Stimulated activated naive B cell treated with anti-CD40 and anti-IgM and Interleukin-4, amounts not matched to agents 10 μg/mL and 1 μg/mL and 100 μg/mL, for 72 hours (primary cell): ENCODE measurements at regions not wholly inside any gene's neighbourhood (a gene's known extent, or its start where the extent isn't known, plus 50 kb on each side); places are given as distances from the start of the nearest gene placed in this dataset.

ENCODE experiments used
- ATAC-seq, 2 donors: fragments of 150-1000 bp; cut with Tn5 transposase; replicated peaks; 2 replicates each; pipeline ENCODE4 v1.10.0; 2021; ENCODE audit warnings: moderate library complexity in 1 of 2
- DNase-seq: peaks from one replicate; pipeline ENCODE4 v3.0.0; 2021
- H3K27ac Mint-ChIP-seq: one replicate; pipeline ENCODE4 v1.8.0; 2022; ENCODE audit warnings: mild to moderate bottlenecking, mixed read lengths
- H3K27me3 Mint-ChIP-seq, 2 donors: one replicate each; pipeline ENCODE4 v1.8.0; 2022; ENCODE audit warnings: mixed read lengths in 2 of 2
- H3K36me3 Mint-ChIP-seq, 2 donors: one replicate each; pipeline ENCODE4 v1.8.0; 2022; ENCODE audit warnings: mixed read lengths in 2 of 2, mild to moderate bottlenecking in 1 of 2
- H3K4me1 Mint-ChIP-seq, 2 donors: one replicate each; pipeline ENCODE4 v1.8.0; 2022; ENCODE audit warnings: mixed read lengths in 2 of 2, mild to moderate bottlenecking in 1 of 2
- H3K4me3 Mint-ChIP-seq, 2 donors: one replicate each; pipeline ENCODE4 v1.8.0; 2022; ENCODE audit warnings: mild to moderate bottlenecking in 2 of 2, mixed read lengths in 2 of 2, moderate library complexity in 1 of 2
- H3K9me3 Mint-ChIP-seq, 2 donors: one replicate each; pipeline ENCODE4 v1.8.0; 2022; ENCODE audit warnings: mixed read lengths in 2 of 2, mild to moderate bottlenecking in 1 of 2

DNA sequence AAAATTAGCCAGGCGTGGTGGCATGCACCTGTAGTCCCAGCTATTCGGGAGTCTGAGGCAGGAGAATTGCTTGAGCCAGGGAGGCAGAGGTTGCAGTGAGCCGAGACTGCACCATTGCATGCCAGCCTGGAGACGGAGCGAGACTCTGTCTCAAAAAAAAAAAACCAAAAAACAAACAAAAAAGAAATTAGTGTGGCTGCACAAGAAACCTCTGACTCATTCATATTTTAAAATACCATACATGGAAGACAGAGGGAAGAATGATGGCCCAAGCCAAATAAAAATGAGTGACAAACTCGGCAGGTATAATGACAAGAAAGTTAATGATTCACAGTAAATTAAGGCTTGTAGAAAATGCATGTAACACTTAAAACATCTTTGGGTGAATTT lies 875.8 kb downstream of the EPHA4 start:
- no peak for DNase-seq
- Mint-ChIP-seq H3K36me3 (peaks cover 0 to under 1% of the 10 kb centered on the region in 2 donors), H3K4me3 (no peak overlapping the region), H3K9me3 (peaks cover 5 to 8% of the 10 kb centered on the region in 2 donors), H3K4me1 (no peaks in the 10 kb centered on the region), H3K27me3 (peaks cover 0 to 12% of the 10 kb centered on the region in 2 donors), H3K27ac (no peak overlapping the region)
- no peak for ATAC-seq

GRCh38 chr2:220697011-220697410 lies 875.1 kb downstream of the EPHA4 start:
- peaks cover 9 to 10% of the 10 kb centered on the region in 2 donors for H3K9me3 Mint-ChIP-seq
- peaks cover 0 to 2% of the 10 kb centered on the region in 2 donors for H3K36me3 Mint-ChIP-seq
- no peak overlapping the region for H3K4me3 Mint-ChIP-seq
- no peak for DNase-seq
- peaks cover 0 to 14% of the 10 kb centered on the region in 2 donors for H3K27me3 Mint-ChIP-seq
- no peak overlapping the region for H3K27ac Mint-ChIP-seq
- no peak for ATAC-seq
- no peaks in the 10 kb centered on the region for H3K4me1 Mint-ChIP-seq

- no peaks in the 10 kb centered on the region for H3K4me1 Mint-ChIP-seq
- H3K36me3 Mint-ChIP-seq: peaks cover 0 to 2% of the 10 kb centered on the region in 2 donors
- DNase-seq (no peak), ATAC-seq (no peak)
- peaks cover 0 to 4% of the 10 kb centered on the region in 2 donors for H3K27me3 Mint-ChIP-seq
- peaks cover 9 to 10% of the 10 kb centered on the region in 2 donors for H3K9me3 Mint-ChIP-seq
- no peak overlapping the region for H3K4me3 Mint-ChIP-seq
- no peak overlapping the region for H3K27ac Mint-ChIP-seq
Observed at GRCh38 chr2:220701115-220701514, 871.0 kb downstream of the EPHA4 start.

DNA sequence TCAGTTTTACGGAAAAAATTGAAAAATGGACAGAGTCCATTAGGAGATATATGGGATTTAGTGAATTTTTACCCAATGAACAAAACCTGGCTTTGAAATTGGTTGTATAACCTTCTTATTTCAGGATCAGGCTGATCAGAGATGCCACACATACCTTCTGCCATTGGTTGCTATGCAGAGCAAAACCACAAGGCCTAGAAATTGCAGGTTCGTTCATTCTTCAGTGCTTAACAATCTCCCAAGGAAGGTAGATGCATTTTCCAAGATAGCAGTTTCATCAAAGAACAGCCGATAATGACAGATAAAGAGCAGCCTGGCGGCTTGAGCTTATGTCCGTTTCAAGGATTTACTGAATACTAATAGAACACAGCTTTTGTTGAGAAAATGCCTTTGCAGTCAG lies 868.8 kb downstream of the EPHA4 start:
- H3K4me3 Mint-ChIP-seq: no peak overlapping the region
- peaks cover 0 to 4% of the 10 kb centered on the region in 2 donors for H3K27me3 Mint-ChIP-seq
- H3K4me1 Mint-ChIP-seq: no peaks in the 10 kb centered on the region
- no peak overlapping the region for H3K27ac Mint-ChIP-seq
- peaks cover 0 to 2% of the 10 kb centered on the region in 2 donors for H3K36me3 Mint-ChIP-seq
- DNase-seq (no peak), ATAC-seq (no peak)
- peaks cover 9 to 10% of the 10 kb centered on the region in 2 donors for H3K9me3 Mint-ChIP-seq

GRCh38 chr2:220704081-220704480 lies 868.0 kb downstream of the EPHA4 start:
- Mint-ChIP-seq H3K27ac (no peak overlapping the region), H3K36me3 (peaks cover 0 to 2% of the 10 kb centered on the region in 2 donors), H3K27me3 (peaks cover 0 to 4% of the 10 kb centered on the region in 2 donors), H3K4me3 (no peak overlapping the region), H3K4me1 (no peaks in the 10 kb centered on the region), H3K9me3 (peaks cover 9 to 10% of the 10 kb centered on the region in 2 donors)
- no peak for ATAC-seq
- DNase-seq: no peak

- Mint-ChIP-seq H3K27ac (no peak overlapping the region), H3K36me3 (peaks cover 0 to 2% of the 10 kb centered on the region in 2 donors), H3K4me3 (no peak overlapping the region), H3K27me3 (peaks cover 0 to 4% of the 10 kb centered on the region in 2 donors), H3K4me1 (no peaks in the 10 kb centered on the region), H3K9me3 (peaks cover 9 to 10% of the 10 kb centered on the region in 2 donors)
- DNase-seq (no peak), ATAC-seq (no peak)
Observed at GRCh38 chr2:220704810-220705209, 867.3 kb downstream of the EPHA4 start.

GRCh38 chr2:220705678-220706077 lies 866.4 kb downstream of the EPHA4 start:
- H3K36me3 Mint-ChIP-seq: peaks cover 0 to 2% of the 10 kb centered on the region in 2 donors
- peaks cover 0 to 6% of the 10 kb centered on the region in 2 donors for H3K27me3 Mint-ChIP-seq
- ATAC-seq: no peak
- H3K27ac Mint-ChIP-seq: no peak overlapping the region
- peaks cover 10 to 11% of the 10 kb centered on the region in 2 donors for H3K9me3 Mint-ChIP-seq
- DNase-seq: no peak
- H3K4me1 Mint-ChIP-seq: no peaks in the 10 kb centered on the region
- H3K4me3 Mint-ChIP-seq: no peak overlapping the region

DNA sequence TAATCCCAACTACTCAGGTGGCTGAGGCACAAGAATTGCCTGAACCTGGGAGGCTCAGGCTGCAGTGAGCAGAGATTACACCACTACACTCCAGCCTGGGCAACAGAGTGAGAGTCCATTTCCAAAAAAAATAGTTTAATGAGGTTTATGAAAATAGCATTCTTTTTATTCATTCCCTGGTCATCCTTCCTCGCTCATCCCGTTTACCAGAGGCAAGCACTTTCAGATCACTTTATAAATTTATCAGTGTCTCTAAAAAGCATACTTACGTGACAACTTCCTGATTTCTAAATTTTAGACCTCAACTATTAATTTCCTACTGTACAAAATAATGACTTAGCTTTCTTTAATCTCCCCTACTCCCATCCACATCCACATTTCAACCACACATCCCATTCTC lies 864.8 kb downstream of the EPHA4 start:
- no peak for DNase-seq
- Mint-ChIP-seq H3K4me1 (no peaks in the 10 kb centered on the region), H3K27ac (no peak overlapping the region), H3K9me3 (peaks cover 5 to 7% of the 10 kb centered on the region in 2 donors), H3K4me3 (no peak overlapping the region), H3K36me3 (no peaks in the 10 kb centered on the region), H3K27me3 (peaks cover 0 to 7% of the 10 kb centered on the region in 2 donors)
- no peak for ATAC-seq

DNA sequence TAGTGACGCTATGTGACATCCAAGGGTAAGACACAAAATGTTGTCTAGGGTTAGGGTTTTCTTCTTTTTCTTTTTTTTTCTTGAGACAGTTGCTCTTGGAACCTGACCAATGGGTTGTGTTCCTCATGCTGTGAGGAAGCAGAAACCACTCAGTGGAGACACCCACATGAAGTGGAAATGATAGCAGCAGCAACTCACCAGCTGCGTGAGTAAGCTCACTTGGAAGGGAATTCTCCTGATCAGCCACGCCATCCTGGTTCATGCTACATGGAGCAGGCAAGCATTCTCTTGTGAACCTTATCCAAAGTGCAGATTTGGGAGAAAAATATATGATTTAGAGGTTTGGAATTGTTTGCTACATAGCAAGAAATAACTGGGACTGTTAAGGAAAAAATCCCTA lies 863.7 kb downstream of the EPHA4 start:
- Mint-ChIP-seq H3K9me3 (peaks cover 5 to 7% of the 10 kb centered on the region in 2 donors), H3K27me3 (peaks cover 0 to 7% of the 10 kb centered on the region in 2 donors), H3K4me3 (no peak overlapping the region), H3K27ac (no peak overlapping the region), H3K36me3 (no peaks in the 10 kb centered on the region), H3K4me1 (no peaks in the 10 kb centered on the region)
- ATAC-seq (no peak), DNase-seq (no peak)

GRCh38 chr2:220717283-220717682 lies 854.8 kb downstream of the EPHA4 start:
- H3K27me3 Mint-ChIP-seq: peaks cover 4 to 6% of the 10 kb centered on the region in 2 donors
- DNase-seq (no peak), ATAC-seq (no peak)
- no peaks in the 10 kb centered on the region for H3K36me3 Mint-ChIP-seq
- no peak overlapping the region for H3K4me3 Mint-ChIP-seq
- H3K4me1 Mint-ChIP-seq: no peaks in the 10 kb centered on the region
- no peak overlapping the region for H3K27ac Mint-ChIP-seq
- peaks cover 6 to 13% of the 10 kb centered on the region in 2 donors for H3K9me3 Mint-ChIP-seq

DNA sequence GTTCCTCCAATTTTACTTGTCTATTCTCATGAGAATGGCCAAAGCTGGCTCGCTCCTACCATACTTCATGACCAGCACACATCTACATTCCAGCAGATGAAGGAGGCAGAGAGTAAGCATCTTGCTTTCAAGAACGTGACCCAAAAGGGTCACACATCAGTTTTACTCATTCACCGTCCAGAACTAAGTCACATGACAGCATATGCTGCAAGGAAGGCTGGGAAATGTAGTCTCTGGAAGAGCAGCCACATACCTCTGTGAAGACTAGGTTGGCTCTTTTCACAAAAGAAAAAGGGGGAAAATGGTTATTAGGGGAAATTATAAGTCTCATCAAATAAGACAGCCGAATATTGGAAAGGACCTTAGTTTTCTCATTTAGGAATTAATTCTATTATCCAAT lies 835.3 kb downstream of the EPHA4 start:
- no peak overlapping the region for H3K27ac Mint-ChIP-seq
- H3K4me3 Mint-ChIP-seq: no peak overlapping the region
- no peaks in the 10 kb centered on the region for H3K4me1 Mint-ChIP-seq
- no peaks in the 10 kb centered on the region for H3K27me3 Mint-ChIP-seq
- H3K36me3 Mint-ChIP-seq: no peaks in the 10 kb centered on the region
- ATAC-seq (no peak), DNase-seq (no peak)
- no peaks in the 10 kb centered on the region for H3K9me3 Mint-ChIP-seq

GRCh38 chr2:220743203-220743602 lies 828.9 kb downstream of the EPHA4 start:
- Mint-ChIP-seq H3K4me3 (no peak overlapping the region), H3K9me3 (no peaks in the 10 kb centered on the region), H3K36me3 (no peaks in the 10 kb centered on the region), H3K27ac (no peak overlapping the region), H3K4me1 (no peaks in the 10 kb centered on the region), H3K27me3 (no peaks in the 10 kb centered on the region)
- ATAC-seq: no peak
- DNase-seq: no peak

DNA sequence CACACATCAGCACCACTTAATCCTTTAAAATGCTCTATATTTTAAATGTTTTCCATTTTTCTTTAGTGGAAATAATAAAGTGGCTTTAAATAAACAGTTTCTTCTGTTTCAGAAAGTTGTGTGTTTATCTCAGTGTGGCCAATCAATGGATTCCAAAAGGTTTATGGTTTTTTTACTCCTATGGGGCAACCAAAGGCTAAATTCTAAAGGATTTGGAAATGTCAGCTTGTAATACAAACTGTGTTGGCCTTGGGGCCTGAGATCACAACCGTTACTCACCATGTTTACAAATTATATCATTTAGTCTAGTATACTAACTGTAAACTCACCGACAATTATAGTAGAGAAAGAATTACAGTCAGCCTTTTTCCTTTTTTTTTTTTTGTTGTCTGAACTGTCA lies 827.2 kb downstream of the EPHA4 start:
- H3K4me3 Mint-ChIP-seq: no peak overlapping the region
- no peaks in the 10 kb centered on the region for H3K36me3 Mint-ChIP-seq
- DNase-seq (no peak), ATAC-seq (no peak)
- no peak overlapping the region for H3K27ac Mint-ChIP-seq
- H3K4me1 Mint-ChIP-seq: no peaks in the 10 kb centered on the region
- no peaks in the 10 kb centered on the region for H3K27me3 Mint-ChIP-seq
- H3K9me3 Mint-ChIP-seq: no peaks in the 10 kb centered on the region

DNA sequence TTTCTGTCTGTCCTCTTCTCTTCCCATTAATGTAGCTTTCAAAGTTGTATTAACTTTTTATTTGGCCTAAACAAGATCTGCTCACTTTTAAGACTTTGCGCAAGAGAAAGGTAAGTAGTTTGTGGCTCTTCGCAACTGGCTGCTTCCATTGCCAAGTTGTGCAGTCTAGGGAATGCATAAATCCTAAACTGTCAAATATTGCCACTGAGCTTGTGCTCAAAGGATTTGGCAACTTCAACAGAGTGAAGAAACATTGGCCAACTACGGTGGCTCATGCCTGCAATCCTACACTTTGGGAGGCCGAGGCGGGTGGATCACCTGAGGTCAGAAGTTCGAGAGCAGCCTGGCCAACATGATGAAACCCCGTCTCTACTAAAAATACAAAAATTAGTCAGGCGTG lies 826.4 kb downstream of the EPHA4 start:
- DNase-seq: no peak
- no peak for ATAC-seq
- no peaks in the 10 kb centered on the region for H3K4me1 Mint-ChIP-seq
- no peak overlapping the region for H3K4me3 Mint-ChIP-seq
- H3K36me3 Mint-ChIP-seq: no peaks in the 10 kb centered on the region
- no peaks in the 10 kb centered on the region for H3K27me3 Mint-ChIP-seq
- no peaks in the 10 kb centered on the region for H3K9me3 Mint-ChIP-seq
- no peak overlapping the region for H3K27ac Mint-ChIP-seq

DNA sequence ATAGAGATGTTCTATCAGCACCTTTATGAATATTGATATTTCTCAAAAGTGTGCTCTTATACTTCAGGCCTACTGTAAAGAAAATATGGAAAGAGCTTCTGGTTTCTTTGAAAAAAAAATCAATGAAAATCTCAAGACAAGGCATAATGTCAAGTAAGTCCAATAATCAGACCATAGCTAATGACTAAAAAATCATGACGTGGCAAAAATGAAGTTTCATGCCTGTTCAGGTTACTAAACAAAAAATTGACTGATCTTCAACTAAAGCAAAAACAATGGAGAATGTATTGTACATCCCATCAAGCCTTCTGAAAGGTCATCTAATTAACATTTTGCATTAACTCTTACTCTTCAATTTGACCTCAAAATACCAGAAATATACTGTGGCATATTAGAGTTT lies 824.4 kb downstream of the EPHA4 start:
- no peaks in the 10 kb centered on the region for H3K4me1 Mint-ChIP-seq
- no peaks in the 10 kb centered on the region for H3K36me3 Mint-ChIP-seq
- no peaks in the 10 kb centered on the region for H3K27me3 Mint-ChIP-seq
- DNase-seq (no peak), ATAC-seq (no peak)
- peaks cover 1 to 5% of the 10 kb centered on the region in 2 donors for H3K9me3 Mint-ChIP-seq
- H3K27ac Mint-ChIP-seq: no peak overlapping the region
- H3K4me3 Mint-ChIP-seq: no peak overlapping the region
